H9 (cell line): ENCODE measurements at regions not wholly inside any gene's neighbourhood (a gene's known extent, or its start where the extent isn't known, plus 50 kb on each side); places are given as distances from the start of the nearest gene placed in this dataset.

Experiments
- DNase-seq: peaks from one replicate; pipeline ENCODE4 v3.0.0-alpha.2; 2017
- H2AFZ ChIP-seq: one replicate; pipeline ENCODE4 v1.6.1; 2013; ENCODE audit warnings: mild to moderate bottlenecking, low read length, control low read depth, moderate library complexity
- H2AK5ac ChIP-seq: 2 replicates; pipeline ENCODE4 v1.6.1; 2013; ENCODE audit warnings: low read length, control low read depth, mixed read lengths; ENCODE audit not compliant: insufficient read length
- H2BK120ac ChIP-seq: one replicate; pipeline ENCODE4 v1.6.1; 2013; ENCODE audit warnings: low read depth, mild to moderate bottlenecking, low read length, control low read depth, inconsistent platforms; ENCODE audit not compliant: poor library complexity, severe bottlenecking
- H2BK12ac ChIP-seq: 2 replicates; pipeline ENCODE4 v1.6.1; 2013; ENCODE audit warnings: low read length, control low read depth, mixed read lengths, low read depth; ENCODE audit not compliant: insufficient read length
- H2BK15ac ChIP-seq: 2 replicates; pipeline ENCODE4 v1.6.1; 2013; ENCODE audit warnings: low read depth, low read length, control low read depth
- H2BK20ac ChIP-seq: one replicate; pipeline ENCODE4 v1.6.1; 2013; ENCODE audit warnings: low read depth, mild to moderate bottlenecking, low read length, control low read depth, inconsistent platforms; ENCODE audit not compliant: poor library complexity, severe bottlenecking
- H2BK5ac ChIP-seq: 2 replicates; pipeline ENCODE4 v1.6.1; 2013; ENCODE audit warnings: low read length, control low read depth, mixed read lengths; ENCODE audit not compliant: insufficient read length
- H3K14ac ChIP-seq: 2 replicates; pipeline ENCODE4 v1.6.1; 2013; ENCODE audit warnings: low read length, control low read depth; ENCODE audit not compliant: insufficient read depth
- H3K18ac ChIP-seq: 2 replicates; pipeline ENCODE4 v1.6.1; 2013; ENCODE audit warnings: low read depth, mild to moderate bottlenecking, mixed read lengths, low read length, control low read depth; ENCODE audit not compliant: insufficient read length
- H3K23ac ChIP-seq: 2 replicates; pipeline ENCODE4 v1.6.1; 2013; ENCODE audit warnings: low read length, control low read depth, mixed read lengths, low read depth; ENCODE audit not compliant: insufficient read length
- H3K23me2 ChIP-seq: 2 replicates; pipeline ENCODE4 v1.6.1; 2013; ENCODE audit warnings: low read depth, mild to moderate bottlenecking, mixed read lengths, low read length, control low read depth; ENCODE audit not compliant: insufficient read length, poor library complexity, severe bottlenecking
- H3K27ac ChIP-seq: 2 replicates; pipeline ENCODE4 v1.5.1; 2013; ENCODE audit warnings: low read length, control low read depth, mixed read lengths, low read depth; ENCODE audit not compliant: insufficient read length
- H3K27me3 ChIP-seq: 2 replicates; pipeline ENCODE4 v1.6.1; 2013; ENCODE audit warnings: low read length, control low read depth, inconsistent platforms; ENCODE audit not compliant: insufficient read depth
- H3K4ac ChIP-seq: 2 replicates; pipeline ENCODE4 v1.6.1; 2013; ENCODE audit warnings: low read depth, mild to moderate bottlenecking, control low read depth, inconsistent platforms, low read length, moderate library complexity
- H3K4me1 ChIP-seq: 2 replicates; pipeline ENCODE4 v1.6.1; 2013; ENCODE audit warnings: low read length, control low read depth, inconsistent platforms; ENCODE audit not compliant: insufficient read depth
- H3K4me2 ChIP-seq: 2 replicates; pipeline ENCODE4 v1.6.1; 2013; ENCODE audit warnings: low read length, control low read depth, mixed read lengths; ENCODE audit not compliant: insufficient read length, insufficient read depth
- H3K56ac ChIP-seq: 2 replicates; pipeline ENCODE4 v1.6.1; 2013; ENCODE audit warnings: low read depth, mild to moderate bottlenecking, mixed read lengths, low read length, control low read depth; ENCODE audit not compliant: insufficient read length
- H3K79me1 ChIP-seq: 2 replicates; pipeline ENCODE4 v1.6.1; 2013; ENCODE audit warnings: low read depth, mild to moderate bottlenecking, moderate library complexity, low read length, control low read depth, inconsistent platforms; ENCODE audit not compliant: insufficient read depth, poor library complexity, severe bottlenecking
- H3K79me2 ChIP-seq: 2 replicates; pipeline ENCODE4 v1.6.1; 2013; ENCODE audit warnings: low read length, control low read depth, inconsistent platforms; ENCODE audit not compliant: insufficient read depth
- H3K9ac ChIP-seq: 2 replicates; pipeline ENCODE4 v1.6.1; 2013; ENCODE audit warnings: low read length, control low read depth, mixed read lengths; ENCODE audit not compliant: insufficient read length; ENCODE audit errors: extremely low read depth
- H3K9me3 ChIP-seq: one replicate; pipeline ENCODE4 v1.6.1; 2013; ENCODE audit warnings: low read depth, low read length, inconsistent platforms; ENCODE audit not compliant: control insufficient read depth
- H3T11ph ChIP-seq: one replicate; pipeline ENCODE4 v1.6.1; 2013; ENCODE audit warnings: mild to moderate bottlenecking, low read length, control low read depth, inconsistent platforms
- H4K20me1 ChIP-seq: one replicate; pipeline ENCODE4 v1.6.1; 2013; ENCODE audit not compliant: control insufficient read depth, insufficient read length, insufficient read depth
- H4K5ac ChIP-seq: 2 replicates; pipeline ENCODE4 v1.6.1; 2013; ENCODE audit warnings: low read depth, mild to moderate bottlenecking, mixed read lengths, low read length, control low read depth; ENCODE audit not compliant: insufficient read length
- H4K8ac ChIP-seq: replicated peaks from 2 replicates; pipeline ENCODE4 v1.6.1; 2013; ENCODE audit warnings: low read length, control low read depth, mixed read lengths, low read depth; ENCODE audit not compliant: insufficient read length
- H4K91ac ChIP-seq: 2 replicates; pipeline ENCODE4 v1.6.1; 2013; ENCODE audit warnings: low read depth, mild to moderate bottlenecking, moderate library complexity, mixed read lengths, low read length, control low read depth; ENCODE audit not compliant: insufficient read length
- H3K27ac Mint-ChIP-seq, 3 experiments: 2 replicates in 2 of 3; 3 replicates in 1 of 3; pipeline ENCODE4 v1.8.0; 2020 to 2021; ENCODE audit warnings: mixed read lengths in 3 of 3, mild to moderate bottlenecking in 1 of 3, moderate library complexity in 1 of 3
- H3K27me3 Mint-ChIP-seq: 2 replicates; pipeline ENCODE4 v1.8.0; 2021; ENCODE audit warnings: low read depth, mild to moderate bottlenecking, moderate library complexity, mixed read lengths
- H3K36me3 Mint-ChIP-seq, 3 experiments: 2 replicates in 2 of 3; 3 replicates in 1 of 3; pipeline ENCODE4 v1.8.0; 2020 to 2021; ENCODE audit warnings: low read depth in 3 of 3, mixed read lengths in 3 of 3; ENCODE audit not compliant: insufficient read depth in 1 of 3
- H3K4me1 Mint-ChIP-seq, 2 experiments: 2 replicates each; pipeline ENCODE4 v1.8.0; 2020; ENCODE audit warnings: mixed read lengths in 2 of 2
- H3K4me3 Mint-ChIP-seq, 2 experiments: 2 replicates in 1 of 2; 3 replicates in 1 of 2; pipeline ENCODE4 v1.8.0; 2020 to 2021; ENCODE audit warnings: mild to moderate bottlenecking in 2 of 2, mixed read lengths in 2 of 2, moderate library complexity in 1 of 2
- H3K9me3 Mint-ChIP-seq, 2 experiments: 2 replicates in 1 of 2; 3 replicates in 1 of 2; pipeline ENCODE4 v1.8.0; 2020; ENCODE audit warnings: mild to moderate bottlenecking in 2 of 2, mixed read lengths in 2 of 2, moderate library complexity in 1 of 2
- CTCF ChIP-seq: fragments of 200-600 bp; sonication (generic); conservative IDR thresholded peaks from 3 replicates; pipeline ENCODE4 v1.8.0; 2021; ENCODE audit warnings: antibody characterized with exemption, mild to moderate bottlenecking
- WGBS: extraction: QIAGEN DNeasy Blood & Tissue Kit; methylation state at CpG from one replicate; pipeline ENCODE4 v1.1.7; 2013; ENCODE audit warnings: missing lambda C conversion rate, low lambda C conversion rate, mixed read lengths; ENCODE audit not compliant: insufficient read length; ENCODE audit errors: extremely low coverage; 5-methylcytosine and 5-hydroxymethylcytosine counted together

- no peak overlapping the region for H2BK15ac ChIP-seq
- H3K79me1 ChIP-seq = no peaks in the 10 kb centered on the region
- no peak overlapping the region for H3T11ph ChIP-seq
- no peak overlapping the region for H2BK20ac ChIP-seq
- no peak overlapping the region for H2BK120ac ChIP-seq
- H3K79me2 ChIP-seq = no peaks in the 10 kb centered on the region
- no peak overlapping the region for H2AK5ac ChIP-seq
- no peak overlapping the region for H3K23ac ChIP-seq
- TF ChIP-seq CTCF = no peak
- DNase-seq = no peak
- H3K4me1 ChIP-seq = no peaks in the 10 kb centered on the region
- Mint-ChIP-seq H3K27ac (no peak overlapping the region), H3K4me3 (no peak overlapping the region), H3K4me1 (peaks cover 7 to 8% of the 10 kb centered on the region in 2 experiments), H3K27me3 (peaks cover 2% of the 10 kb centered on the region), H3K9me3 (no peaks in the 10 kb centered on the region; a peak in 1 of 5 replicates), H3K36me3 (no peaks in the 10 kb centered on the region)
- no peaks in the 10 kb centered on the region for H3K27me3 ChIP-seq
- no peak overlapping the region for H2BK5ac ChIP-seq
- no peak overlapping the region for H3K4ac ChIP-seq
- no peak overlapping the region for H4K5ac ChIP-seq
- no peaks in the 10 kb centered on the region for H3K23me2 ChIP-seq
- H3K9ac ChIP-seq = no peak overlapping the region
- no peaks in the 10 kb centered on the region for H3K9me3 ChIP-seq
- H2AFZ ChIP-seq = no peak overlapping the region
- no peak overlapping the region for H2BK12ac ChIP-seq
- no peak overlapping the region for H3K56ac ChIP-seq
- no peak overlapping the region for H4K8ac ChIP-seq
- H3K4me2 ChIP-seq = no peak overlapping the region
- WGBS = no CpG with 5 or more reads among the region's 5 CpGs
- H3K27ac ChIP-seq = no peak overlapping the region
- H3K14ac ChIP-seq = no peak overlapping the region; the same call in 1 of the 2 replicates
- H4K20me1 ChIP-seq = no peaks in the 10 kb centered on the region
- H4K91ac ChIP-seq = no peak overlapping the region
- H3K18ac ChIP-seq = no peak overlapping the region
These were observed 189.2 kb downstream of the URI1 start for GRCh38 chr19:30131246-30131645.
